ENCODE measurements at regions not wholly inside any gene's neighbourhood (a gene's known extent, or its start where the extent isn't known, plus 50 kb on each side); places are given as distances from the start of the nearest gene placed in this dataset.
"Not testable (repeated sequence)": the region's sequence is repeated elsewhere in the genome, so short reads cannot be mapped to it uniquely, and the experiment has no call there.

GRCh38 chr5:106415541-106415940 lies 1255.2 kb downstream of the EFNA5 start:
- no peak for FAIRE-seq

GRCh38 chr5:106414342-106414741 lies 1256.4 kb downstream of the EFNA5 start:
- FAIRE-seq = no peak

- FAIRE-seq = no peak
Measured at GRCh38 chr5:106412606-106413005, 1258.1 kb downstream of the EFNA5 start.

- no peak for FAIRE-seq
Measured at GRCh38 chr5:106408570-106408969, 1262.2 kb downstream of the EFNA5 start.

GRCh38 chr5:106408141-106408540 lies 1262.6 kb downstream of the EFNA5 start:
- no peak for FAIRE-seq

- FAIRE-seq = no peak
Measured at GRCh38 chr5:106401561-106401960, 1269.2 kb downstream of the EFNA5 start.

GRCh38 chr5:106399391-106399790 lies 1271.3 kb downstream of the EFNA5 start:
- no peak for FAIRE-seq

- no peak for FAIRE-seq
Measured at GRCh38 chr5:106397700-106398099, 1273.0 kb downstream of the EFNA5 start.

- FAIRE-seq = no peak
Measured at GRCh38 chr5:106393276-106393675, 1277.5 kb downstream of the EFNA5 start.

GRCh38 chr5:106392766-106393165 lies 1278.0 kb downstream of the EFNA5 start:
- FAIRE-seq = no peak

- FAIRE-seq = not testable (repeated sequence)
Measured at GRCh38 chr5:106387767-106388166, 1283.0 kb downstream of the EFNA5 start.

GRCh38 chr5:106386287-106386686 lies 1284.5 kb downstream of the EFNA5 start:
- FAIRE-seq = no peak

- no peak for FAIRE-seq
Measured at GRCh38 chr5:106380736-106381135, 1290.0 kb downstream of the EFNA5 start.

- FAIRE-seq = no peak
Measured at GRCh38 chr5:106376522-106376921, 1294.2 kb downstream of the EFNA5 start.

GRCh38 chr5:106374956-106375355 lies 1295.8 kb downstream of the EFNA5 start:
- peak; percentile 51 for FAIRE-seq

- no peak for FAIRE-seq
Measured at GRCh38 chr5:106368021-106368420, 1302.7 kb downstream of the EFNA5 start.

- no peak for FAIRE-seq
Measured at GRCh38 chr5:106367281-106367680, 1303.5 kb downstream of the EFNA5 start.

- FAIRE-seq = no peak
Measured at GRCh38 chr5:106363578-106363977, 1307.2 kb downstream of the EFNA5 start.

GRCh38 chr5:106361905-106362304 lies 1308.8 kb downstream of the EFNA5 start:
- FAIRE-seq = no peak

- FAIRE-seq = no peak
Measured at GRCh38 chr5:106331415-106331814, 1339.3 kb downstream of the EFNA5 start.

GRCh38 chr5:106324356-106324755 lies 1346.4 kb downstream of the EFNA5 start:
- no peak for FAIRE-seq

- FAIRE-seq = no peak
Measured at GRCh38 chr5:106321242-106321641, 1349.5 kb downstream of the EFNA5 start.

- no peak for FAIRE-seq
Measured at GRCh38 chr5:106314221-106314824, 1356.4 kb downstream of the EFNA5 start.

- FAIRE-seq = no peak
Measured at GRCh38 chr5:106312360-106312759, 1358.4 kb downstream of the EFNA5 start.

GRCh38 chr5:106311230-106311915 lies 1359.4 kb downstream of the EFNA5 start:
- FAIRE-seq = no peak

Data from G401.6 (cell line).